ENCODE measurements at regions not wholly inside any gene's neighbourhood (a gene's known extent, or its start where the extent isn't known, plus 50 kb on each side); places are given as distances from the start of the nearest gene placed in this dataset.

GRCh38 chrX:43581167-43581566 is 74.9 kb upstream of the MAOA start:
- DNase-seq (ENCODE audit: low read depth) = peak; percentile 76
- TF ChIP-seq, protein P1, sequence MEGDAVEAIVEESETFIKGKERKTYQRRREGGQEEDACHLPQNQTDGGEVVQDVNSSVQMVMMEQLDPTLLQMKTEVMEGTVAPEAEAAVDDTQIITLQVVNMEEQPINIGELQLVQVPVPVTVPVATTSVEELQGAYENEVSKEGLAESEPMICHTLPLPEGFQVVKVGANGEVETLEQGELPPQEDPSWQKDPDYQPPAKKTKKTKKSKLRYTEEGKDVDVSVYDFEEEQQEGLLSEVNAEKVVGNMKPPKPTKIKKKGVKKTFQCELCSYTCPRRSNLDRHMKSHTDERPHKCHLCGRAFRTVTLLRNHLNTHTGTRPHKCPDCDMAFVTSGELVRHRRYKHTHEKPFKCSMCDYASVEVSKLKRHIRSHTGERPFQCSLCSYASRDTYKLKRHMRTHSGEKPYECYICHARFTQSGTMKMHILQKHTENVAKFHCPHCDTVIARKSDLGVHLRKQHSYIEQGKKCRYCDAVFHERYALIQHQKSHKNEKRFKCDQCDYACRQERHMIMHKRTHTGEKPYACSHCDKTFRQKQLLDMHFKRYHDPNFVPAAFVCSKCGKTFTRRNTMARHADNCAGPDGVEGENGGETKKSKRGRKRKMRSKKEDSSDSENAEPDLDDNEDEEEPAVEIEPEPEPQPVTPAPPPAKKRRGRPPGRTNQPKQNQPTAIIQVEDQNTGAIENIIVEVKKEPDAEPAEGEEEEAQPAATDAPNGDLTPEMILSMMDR (IDR thresholded peaks at IDR 0.05; ENCODE audit: insufficient read depth, low read depth, low read length, missing control alignments) = no peak

DNA sequence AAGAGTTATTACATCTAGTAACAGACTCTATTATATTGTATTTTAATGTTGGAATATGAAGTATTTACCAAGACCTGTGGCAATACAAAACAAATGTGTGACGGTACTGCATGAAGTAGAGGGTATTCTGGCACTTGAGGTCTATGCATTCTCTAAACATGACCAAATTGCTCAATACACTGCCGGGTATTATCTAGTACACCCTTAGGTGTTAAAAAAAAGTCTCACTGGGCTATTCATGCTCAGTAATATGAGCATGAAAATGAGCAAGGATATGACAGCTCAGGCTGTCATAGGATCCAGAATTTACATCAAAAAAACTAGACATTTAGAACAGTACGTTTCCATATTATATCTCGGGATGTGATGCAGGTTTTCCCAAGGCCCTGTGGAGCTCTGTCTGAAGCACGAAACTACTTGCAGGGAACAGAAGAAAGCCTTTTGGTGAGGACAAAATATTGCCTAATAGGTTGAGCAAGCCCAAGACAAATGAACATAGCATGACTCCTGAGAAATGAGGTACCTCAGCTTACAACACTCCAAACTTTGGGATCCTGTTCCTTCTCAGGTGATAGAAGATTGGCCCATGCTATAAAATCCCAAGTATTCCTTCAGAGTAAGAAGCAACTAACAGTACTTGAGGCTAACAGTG is 74.1 kb upstream of the MAOA start:
- DNase-seq (ENCODE audit: low read depth) = peak; percentile 84
- no peak overlapping the region for H3K4me3 ChIP-seq (ENCODE audit: low read length)
- TF ChIP-seq, protein P1 (IDR thresholded peaks at IDR 0.05; ENCODE audit: insufficient read depth, low read depth, low read length, missing control alignments) = no peak

More at GRCh38 chrX:43581167-43581566, 74.9 kb upstream of the MAOA start:
- H3K4me3 ChIP-seq (ENCODE audit: low read length) = no peak overlapping the region

DNA sequence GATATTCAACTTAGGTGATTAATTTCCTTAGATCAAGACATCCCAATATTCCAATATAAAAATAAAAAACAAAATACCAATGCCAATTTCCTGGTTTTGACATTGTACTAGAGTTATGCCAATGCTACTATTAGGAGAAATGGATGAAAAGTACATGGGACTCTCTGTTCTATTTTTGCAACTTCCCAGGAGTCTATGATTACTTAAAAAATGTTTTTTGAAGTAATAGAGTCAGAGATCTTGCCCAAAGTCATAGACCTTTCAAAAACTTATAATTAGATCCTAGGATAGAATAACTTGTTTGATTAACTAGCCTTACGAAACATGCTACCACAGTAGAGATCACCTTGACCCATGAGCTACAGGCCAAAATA is 73.6 kb upstream of the MAOA start:
- H3K4me3 ChIP-seq (ENCODE audit: low read length) = no peak overlapping the region
- TF ChIP-seq, protein P1 (IDR thresholded peaks at IDR 0.05; ENCODE audit: insufficient read depth, low read depth, low read length, missing control alignments) = no peak
- DNase-seq (ENCODE audit: low read depth) = no peak

- no peak for DNase-seq (ENCODE audit: low read depth)
- TF ChIP-seq, protein P1 (IDR thresholded peaks at IDR 0.05; ENCODE audit: insufficient read depth, low read depth, low read length, missing control alignments) = no peak
- no peak overlapping the region for H3K4me3 ChIP-seq (ENCODE audit: low read length)
Measured at GRCh38 chrX:43585922-43586321, 70.2 kb upstream of the MAOA start.

DNA sequence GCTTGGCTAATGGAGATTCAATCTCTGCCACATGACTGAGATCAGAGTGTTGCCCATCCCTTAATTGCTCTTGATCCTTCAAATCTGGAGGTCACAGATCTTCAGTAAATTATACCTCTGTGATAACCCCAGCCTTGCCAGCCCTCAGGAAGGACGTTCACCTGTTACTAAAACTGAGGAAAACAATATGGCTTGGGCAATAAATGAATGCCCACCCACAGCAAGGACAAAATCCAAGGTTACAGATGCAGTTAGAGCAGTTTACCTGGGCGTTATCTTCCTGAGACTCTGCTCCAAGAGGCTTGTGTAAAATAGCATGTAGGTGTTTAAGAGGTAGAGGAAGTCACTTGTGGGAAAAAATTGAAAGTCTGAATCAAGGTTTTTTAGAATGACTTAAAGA is 69.3 kb upstream of the MAOA start:
- TF ChIP-seq, protein P1 (IDR thresholded peaks at IDR 0.05; ENCODE audit: insufficient read depth, low read depth, low read length, missing control alignments) = no peak
- no peak for DNase-seq (ENCODE audit: low read depth)
- H3K4me3 ChIP-seq (ENCODE audit: low read length) = no peak overlapping the region

- H3K4me3 ChIP-seq (ENCODE audit: low read length) = no peak overlapping the region
- TF ChIP-seq, protein P1 (IDR thresholded peaks at IDR 0.05; ENCODE audit: insufficient read depth, low read depth, low read length, missing control alignments) = no peak
- peak; percentile 69 for DNase-seq (ENCODE audit: low read depth)
Measured at GRCh38 chrX:43589735-43590134, 66.4 kb upstream of the MAOA start.

DNA sequence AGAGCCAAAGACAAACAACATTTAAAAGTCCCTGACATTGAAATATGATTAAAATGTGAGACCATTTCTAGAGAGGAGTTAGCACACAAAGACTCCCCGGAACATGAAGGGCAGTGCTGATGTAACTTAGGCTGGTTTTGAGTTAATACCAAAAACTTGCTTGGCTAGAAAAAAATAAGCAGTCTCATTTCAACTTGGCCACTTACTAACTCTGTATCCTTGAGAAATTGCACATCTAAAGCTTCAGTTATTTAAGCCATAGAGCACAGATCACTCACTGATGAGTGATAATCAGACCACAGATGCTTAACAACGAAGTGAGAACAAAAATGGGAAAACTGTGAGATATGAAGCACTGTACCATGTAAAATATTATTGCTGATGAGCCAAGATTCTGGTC is 65.9 kb upstream of the MAOA start:
- peak; percentile 48 for DNase-seq (ENCODE audit: low read depth)
- TF ChIP-seq, protein P1 (IDR thresholded peaks at IDR 0.05; ENCODE audit: insufficient read depth, low read depth, low read length, missing control alignments) = no peak
- H3K4me3 ChIP-seq (ENCODE audit: low read length) = no peak overlapping the region

Data from epithelial cell of esophagus (primary cell).